Putamen (tissue), 1 donor: ENCODE measurements at regions not wholly inside any gene's neighbourhood (a gene's known extent, or its start where the extent isn't known, plus 50 kb on each side); places are given as distances from the start of the nearest gene placed in this dataset.

Source experiments
- DNase-seq: peaks from one replicate; pipeline ENCODE4 v3.0.0-alpha.2; 2016; ENCODE audit warnings: low spot score

- no peak for DNase-seq
Observed at GRCh38 chr15:96736384-96736783, 405.9 kb downstream of the NR2F2 start.

GRCh38 chr15:96737408-96737807, 406.9 kb downstream of the NR2F2 start:
- DNase-seq, result no peak

GRCh38 chr15:96746665-96747064, 416.2 kb downstream of the NR2F2 start:
- no peak for DNase-seq

- no peak for DNase-seq
Observed at GRCh38 chr15:96747291-96747690, 416.8 kb downstream of the NR2F2 start.

GRCh38 chr15:96750361-96750760, 419.9 kb downstream of the NR2F2 start:
- no peak for DNase-seq

GRCh38 chr15:96756146-96756545, 425.6 kb downstream of the NR2F2 start:
- DNase-seq, result no peak

- no peak for DNase-seq
Observed at GRCh38 chr15:96756656-96757055, 426.2 kb downstream of the NR2F2 start.

- no peak for DNase-seq
Observed at GRCh38 chr15:96762566-96762965, 432.1 kb downstream of the NR2F2 start.

- DNase-seq, result no peak
Observed at GRCh38 chr15:96764501-96764900, 434.0 kb downstream of the NR2F2 start.

- DNase-seq, result no peak
Observed at GRCh38 chr15:96764946-96765345, 434.4 kb downstream of the NR2F2 start.

- DNase-seq, result no peak
Observed at GRCh38 chr15:96766366-96766765, 435.9 kb downstream of the NR2F2 start.

- no peak for DNase-seq
Observed at GRCh38 chr15:96767703-96768434, 437.4 kb downstream of the NR2F2 start.

GRCh38 chr15:96768435-96768789, 437.9 kb downstream of the NR2F2 start:
- DNase-seq, result no peak

- DNase-seq, result no peak
Observed at GRCh38 chr15:96771035-96771434, 440.5 kb downstream of the NR2F2 start.

GRCh38 chr15:96774216-96774615, 443.7 kb downstream of the NR2F2 start:
- no peak for DNase-seq

GRCh38 chr15:96783746-96784145, 453.2 kb downstream of the NR2F2 start:
- DNase-seq, result no peak

- peak; percentile 5 for DNase-seq
Observed at GRCh38 chr15:96790004-96790403, 459.5 kb downstream of the NR2F2 start.

GRCh38 chr15:96792216-96792615, 461.7 kb downstream of the NR2F2 start:
- no peak for DNase-seq

- DNase-seq, result no peak
Observed at GRCh38 chr15:96796841-96797240, 466.3 kb downstream of the NR2F2 start.

GRCh38 chr15:96801576-96802150, 471.2 kb downstream of the NR2F2 start:
- DNase-seq, result no peak

GRCh38 chr15:96802611-96803255, 472.2 kb downstream of the NR2F2 start:
- DNase-seq, result no peak

- DNase-seq, result no peak
Observed at GRCh38 chr15:96804754-96805153, 474.3 kb downstream of the NR2F2 start.

- DNase-seq, result no peak
Observed at GRCh38 chr15:96807361-96807760, 476.9 kb downstream of the NR2F2 start.

- no peak for DNase-seq
Observed at GRCh38 chr15:96817900-96818299, 487.4 kb downstream of the NR2F2 start.
